ENCODE measurements at regions not wholly inside any gene's neighbourhood (a gene's known extent, or its start where the extent isn't known, plus 50 kb on each side); places are given as distances from the start of the nearest gene placed in this dataset.
A peak's percentile ranks its signal among the peaks of the same experiment; 100 is the strongest.

- TF ChIP-seq GABPA (IDR thresholded peaks at IDR 0.05; ENCODE audit: low read depth) (no peak), POLR2AphosphoS5 (IDR thresholded peaks at IDR 0.05; ENCODE audit: low read depth) (no peak), SPI1 (IDR thresholded peaks at IDR 0.05; ENCODE audit: borderline replicate concordance, low read depth) (no peak), REST (IDR thresholded peaks at IDR 0.05; ENCODE audit: insufficient replicate concordance, low read depth) (no peak)
- TF ChIP-seq, protein P1, sequence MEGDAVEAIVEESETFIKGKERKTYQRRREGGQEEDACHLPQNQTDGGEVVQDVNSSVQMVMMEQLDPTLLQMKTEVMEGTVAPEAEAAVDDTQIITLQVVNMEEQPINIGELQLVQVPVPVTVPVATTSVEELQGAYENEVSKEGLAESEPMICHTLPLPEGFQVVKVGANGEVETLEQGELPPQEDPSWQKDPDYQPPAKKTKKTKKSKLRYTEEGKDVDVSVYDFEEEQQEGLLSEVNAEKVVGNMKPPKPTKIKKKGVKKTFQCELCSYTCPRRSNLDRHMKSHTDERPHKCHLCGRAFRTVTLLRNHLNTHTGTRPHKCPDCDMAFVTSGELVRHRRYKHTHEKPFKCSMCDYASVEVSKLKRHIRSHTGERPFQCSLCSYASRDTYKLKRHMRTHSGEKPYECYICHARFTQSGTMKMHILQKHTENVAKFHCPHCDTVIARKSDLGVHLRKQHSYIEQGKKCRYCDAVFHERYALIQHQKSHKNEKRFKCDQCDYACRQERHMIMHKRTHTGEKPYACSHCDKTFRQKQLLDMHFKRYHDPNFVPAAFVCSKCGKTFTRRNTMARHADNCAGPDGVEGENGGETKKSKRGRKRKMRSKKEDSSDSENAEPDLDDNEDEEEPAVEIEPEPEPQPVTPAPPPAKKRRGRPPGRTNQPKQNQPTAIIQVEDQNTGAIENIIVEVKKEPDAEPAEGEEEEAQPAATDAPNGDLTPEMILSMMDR (IDR thresholded peaks at IDR 0.05; ENCODE audit: insufficient read depth, low read length): no peak
- Histone ChIP-seq H3K4me3 (replicated peaks; ENCODE audit: insufficient read depth, low read length) (no peak overlapping the region), H3K27ac (replicated peaks) (no peak overlapping the region), H3K27me3 (ENCODE audit: insufficient read depth, poor library complexity, severe bottlenecking) (no peaks in the 10 kb centered on the region)
- no peak for DNase-seq (ENCODE audit: low read depth in 1 of 2, low spot score in 1 of 2)
Observed at GRCh38 chr21:15149600-15150224, 84.9 kb upstream of the NRIP1 start.

- no peak for DNase-seq (ENCODE audit: low read depth in 1 of 2, low spot score in 1 of 2)
- H3K27me3 ChIP-seq (ENCODE audit: insufficient read depth, poor library complexity, severe bottlenecking): no peaks in the 10 kb centered on the region
- H3K4me3 ChIP-seq (replicated peaks; ENCODE audit: insufficient read depth, low read length): no peak overlapping the region
- no peak overlapping the region for H3K27ac ChIP-seq (replicated peaks)
- TF ChIP-seq POLR2AphosphoS5 (IDR thresholded peaks at IDR 0.05; ENCODE audit: low read depth): no peak
Observed at GRCh38 chr21:15151385-15152103, 86.7 kb upstream of the NRIP1 start.

DNA sequence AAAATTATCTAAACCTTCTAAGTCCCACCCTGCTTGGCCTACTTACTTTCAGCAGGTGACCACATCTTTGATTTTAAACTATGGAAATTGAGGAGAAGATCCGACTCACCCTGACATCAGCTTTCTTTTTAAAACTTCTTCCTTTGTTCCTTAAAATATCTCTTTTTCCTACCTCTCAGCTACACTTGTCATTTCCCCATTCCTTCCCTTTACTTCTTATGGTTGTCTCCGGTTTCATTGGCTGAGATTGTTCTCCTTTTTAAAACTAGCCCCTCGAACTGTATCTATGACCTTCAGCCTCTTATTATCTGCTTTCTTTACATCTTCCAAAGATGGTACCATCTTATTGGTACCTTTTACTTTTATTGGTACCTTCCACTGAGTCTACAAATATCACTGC lies 87.8 kb upstream of the NRIP1 start:
- DNase-seq (ENCODE audit: low read depth in 1 of 2, low spot score in 1 of 2): no peak
- Histone ChIP-seq H3K27ac (replicated peaks) (no peak overlapping the region), H3K27me3 (ENCODE audit: insufficient read depth, poor library complexity, severe bottlenecking) (no peaks in the 10 kb centered on the region), H3K4me3 (replicated peaks; ENCODE audit: insufficient read depth, low read length) (no peak overlapping the region)
- no peak for TF ChIP-seq GABPA (IDR thresholded peaks at IDR 0.05; ENCODE audit: low read depth)
- TF ChIP-seq, protein P1 (IDR thresholded peaks at IDR 0.05; ENCODE audit: insufficient read depth, low read length): no peak

- no peak overlapping the region for H3K27ac ChIP-seq (replicated peaks)
- H3K27me3 ChIP-seq (ENCODE audit: insufficient read depth, poor library complexity, severe bottlenecking): no peaks in the 10 kb centered on the region
- TF ChIP-seq, protein P1 (IDR thresholded peaks at IDR 0.05; ENCODE audit: insufficient read depth, low read length): no peak
- TF ChIP-seq SPI1 (IDR thresholded peaks at IDR 0.05; ENCODE audit: borderline replicate concordance, low read depth): no peak
- no peak for TF ChIP-seq GABPA (IDR thresholded peaks at IDR 0.05; ENCODE audit: low read depth)
- TF ChIP-seq REST (IDR thresholded peaks at IDR 0.05; ENCODE audit: insufficient replicate concordance, low read depth): no peak
- no peak for TF ChIP-seq POLR2AphosphoS5 (IDR thresholded peaks at IDR 0.05; ENCODE audit: low read depth)
- no peak overlapping the region for H3K4me3 ChIP-seq (replicated peaks; ENCODE audit: insufficient read depth, low read length)
- DNase-seq (ENCODE audit: low read depth in 1 of 2, low spot score in 1 of 2): peak in 1 of 2 experiments; percentile 13
Observed at GRCh38 chr21:15159382-15160020, 94.7 kb upstream of the NRIP1 start.
